GM18499 (cell line): ENCODE measurements at regions not wholly inside any gene's neighbourhood (a gene's known extent, or its start where the extent isn't known, plus 50 kb on each side); places are given as distances from the start of the nearest gene placed in this dataset.

Experiments used
- ATAC-seq: cut with Tn5 transposase; IDR thresholded peaks from one replicate; pipeline ENCODE4 v1.9.1; 2021; ENCODE audit warnings: moderate number of reproducible peaks; ENCODE audit not compliant: insufficient read depth, unreplicated experiment

GRCh38 chr20:17171746-17172280, 55.0 kb upstream of the PCSK2 start:
- no peak for ATAC-seq

DNA sequence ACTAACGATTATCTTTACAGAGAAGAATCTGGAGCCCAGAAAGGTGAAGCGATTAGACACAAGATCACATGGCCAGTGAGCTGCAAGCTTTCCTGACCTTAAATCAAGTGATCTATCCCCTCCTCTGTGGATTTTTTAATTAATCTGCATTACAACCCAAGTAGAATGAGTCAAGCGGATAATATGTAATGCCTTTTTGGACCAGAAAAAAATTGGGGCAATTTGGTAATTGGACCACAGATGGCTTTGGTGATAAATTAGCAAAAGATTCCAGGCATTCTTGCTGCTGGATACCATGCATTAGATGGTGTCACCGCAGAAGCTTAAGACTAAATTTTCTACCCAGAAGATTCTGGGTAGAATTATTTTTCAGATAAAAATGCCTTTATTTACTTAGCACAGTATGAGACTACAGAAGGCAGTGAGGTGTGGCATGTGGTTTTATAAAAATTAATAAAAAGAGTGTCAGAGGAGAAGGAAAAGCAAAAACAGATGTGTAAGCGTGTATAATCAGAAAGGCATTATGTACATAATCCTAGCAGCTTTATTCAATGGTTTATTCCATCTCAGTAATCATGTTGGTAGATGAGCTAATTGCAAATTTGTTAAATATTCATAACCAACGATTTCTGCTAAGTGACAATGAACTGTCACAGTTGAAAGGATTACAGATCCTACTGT, 53.9 kb upstream of the PCSK2 start:
- no peak for ATAC-seq
